Caco-2 (cell line): ENCODE measurements at regions not wholly inside any gene's neighbourhood (a gene's known extent, or its start where the extent isn't known, plus 50 kb on each side); places are given as distances from the start of the nearest gene placed in this dataset.
A peak's percentile ranks its signal among the peaks of the same experiment; 100 is the strongest.

Experiments
- BruUV-seq: library from RNA; stranded (reverse); fragments of 400-500 nt; replicated peaks from 2 replicates; lab custom pipeline; 2021; lab: Mats Ljungman, UMichigan
- CTCF ChIA-PET: fragments of 300-600 bp; sonication (Branson Sonifier 250); formaldehyde crosslinking; loops from one replicate; lab custom pipeline; 2022; ENCODE audit warnings: antibody characterized with exemption; lab: Charles Lee
- POLR2A ChIA-PET: fragments of 300-600 bp; sonication (Branson Sonifier 250); formaldehyde crosslinking; loops from one replicate; lab custom pipeline; 2022; ENCODE audit warnings: antibody characterized with exemption; lab: Charles Lee
- DNase-seq, 2 experiments: peaks; one replicate each; pipeline versions ENCODE4 v3.0.0 to v3.0.0-alpha.2; 2020 to 2022
- H3K27me3 ChIP-seq: replicated peaks from 2 replicates; pipeline ENCODE4 v1.6.0; 2011; ENCODE audit warnings: low read length; ENCODE audit not compliant: control insufficient read depth, insufficient read depth
- H3K36me3 ChIP-seq: 2 replicates; pipeline ENCODE4 v1.5.1; 2011; ENCODE audit warnings: low read length; ENCODE audit not compliant: control insufficient read depth, insufficient read depth
- H3K4me1 ChIP-seq: fragments of 250-450 bp; sonication (Bioruptor Pico); 2 replicates; pipeline ENCODE4 v1.5.1; 2020; ENCODE audit warnings: mild to moderate bottlenecking
- H3K4me3 ChIP-seq: 2 replicates; pipeline ENCODE4 v1.5.1; 2011; ENCODE audit warnings: low read depth, mild to moderate bottlenecking, control low read depth, low read length
- H3K9me3 ChIP-seq: fragments of 250-450 bp; sonication (Bioruptor Pico); 2 replicates; pipeline ENCODE4 v1.5.1; 2020; ENCODE audit warnings: mild to moderate bottlenecking, moderate library complexity
- H3K27ac Mint-ChIP-seq: one replicate; pipeline ENCODE4 v1.8.0; 2022; ENCODE audit warnings: mixed read lengths; ENCODE audit not compliant: unreplicated experiment
- H3K27me3 Mint-ChIP-seq: one replicate; pipeline ENCODE4 v1.8.0; 2022; ENCODE audit warnings: mixed read lengths; ENCODE audit not compliant: insufficient read depth, unreplicated experiment
- H3K36me3 Mint-ChIP-seq: one replicate; pipeline ENCODE4 v1.8.0; 2022; ENCODE audit warnings: mild to moderate bottlenecking, mixed read lengths; ENCODE audit not compliant: insufficient read depth, unreplicated experiment
- H3K4me1 Mint-ChIP-seq: one replicate; pipeline ENCODE4 v1.8.0; 2022; ENCODE audit warnings: low read depth, mixed read lengths; ENCODE audit not compliant: unreplicated experiment
- H3K4me3 Mint-ChIP-seq: one replicate; pipeline ENCODE4 v1.8.0; 2022; ENCODE audit warnings: mild to moderate bottlenecking, moderate library complexity, mixed read lengths; ENCODE audit not compliant: unreplicated experiment
- H3K9me3 Mint-ChIP-seq: one replicate; pipeline ENCODE4 v1.8.0; 2022; ENCODE audit warnings: mixed read lengths; ENCODE audit not compliant: unreplicated experiment
- CTCF ChIP-seq, 2 experiments: fragments of 200-600 bp in 1 of 2; IDR thresholded peaks; 1 replicate in 1 of 2; 2 replicates in 1 of 2; pipeline versions ENCODE4 v1.5.1 to v1.8.0; 2011 to 2022; ENCODE audit warnings: antibody characterized with exemption in 1 of 2, control low read depth in 1 of 2, inconsistent platforms in 1 of 2, low read depth in 1 of 2, low read length in 1 of 2, mild to moderate bottlenecking in 1 of 2, moderate library complexity in 1 of 2; ENCODE audit not compliant: insufficient read depth in 1 of 2, severe bottlenecking in 1 of 2, unreplicated experiment in 1 of 2
- intact Hi-C: fragments of 100-400 bp; cut with micrococcal nuclease; formaldehyde crosslinking; loops from one replicate; pipeline ENCODE4 v1.10.0; 2022; ENCODE audit not compliant: unreplicated experiment

- H3K27me3 Mint-ChIP-seq: no peaks in the 10 kb centered on the region
- H3K27ac Mint-ChIP-seq: no peak overlapping the region
- no peaks in the 10 kb centered on the region for H3K4me1 ChIP-seq
- no TSS peak for BruUV-seq
- H3K4me3 Mint-ChIP-seq: no peak overlapping the region
- H3K9me3 Mint-ChIP-seq: no peaks in the 10 kb centered on the region
- H3K36me3 Mint-ChIP-seq: no peaks in the 10 kb centered on the region
- H3K9me3 ChIP-seq: no peaks in the 10 kb centered on the region
- no peak for DNase-seq
- no peaks in the 10 kb centered on the region for H3K27me3 ChIP-seq
- ChIA-PET POLR2A (no interaction called here), CTCF (no interaction called here)
- no peaks in the 10 kb centered on the region for H3K4me1 Mint-ChIP-seq
- intact Hi-C loops: no loop called here
- TF ChIP-seq CTCF (IDR thresholded peaks at IDR 0.05; ENCODE audit: insufficient read depth in 1 of 2, low read depth in 1 of 2, low read length in 1 of 2, severe bottlenecking in 1 of 2, unreplicated experiment in 1 of 2): no peak
- H3K4me3 ChIP-seq: no peak overlapping the region
- H3K36me3 ChIP-seq: no peaks in the 10 kb centered on the region
Measured at GRCh38 chr4:28354880-28355656, 1494.4 kb downstream of the STIM2 start.

- H3K4me1 Mint-ChIP-seq: no peaks in the 10 kb centered on the region
- Histone ChIP-seq H3K4me3 (no peak overlapping the region), H3K36me3 (no peaks in the 10 kb centered on the region), H3K27me3 (no peaks in the 10 kb centered on the region), H3K9me3 (no peaks in the 10 kb centered on the region), H3K4me1 (no peaks in the 10 kb centered on the region)
- BruUV-seq: no TSS peak
- no peaks in the 10 kb centered on the region for H3K9me3 Mint-ChIP-seq
- H3K27ac Mint-ChIP-seq: no peak overlapping the region
- peak; percentile 38 to 43 for DNase-seq
- peak in 1 of 2 experiments; percentile 41 for TF ChIP-seq CTCF (IDR thresholded peaks at IDR 0.05; ENCODE audit: insufficient read depth in 1 of 2, low read depth in 1 of 2, low read length in 1 of 2, severe bottlenecking in 1 of 2, unreplicated experiment in 1 of 2)
- no peaks in the 10 kb centered on the region for H3K36me3 Mint-ChIP-seq
- ChIA-PET POLR2A (no interaction called here), CTCF (no interaction called here)
- H3K27me3 Mint-ChIP-seq: no peaks in the 10 kb centered on the region
- intact Hi-C loops: loop anchor here (1.0 to 2.0 kb wide), 2 partner anchors 79 to 133 kb away; no protein-coding TSS in a partner anchor
- no peak overlapping the region for H3K4me3 Mint-ChIP-seq
Measured at GRCh38 chr4:28357990-28358389, 1497.3 kb downstream of the STIM2 start.

GRCh38 chr4:28358606-28359005 lies 1498.0 kb downstream of the STIM2 start:
- ChIA-PET CTCF (no interaction called here), POLR2A (no interaction called here)
- H3K27me3 Mint-ChIP-seq: no peaks in the 10 kb centered on the region

More at GRCh38 chr4:28358606-28359005, 1498.0 kb downstream of the STIM2 start:
- intact Hi-C loops: loop anchor here (1.0 to 2.0 kb wide), 2 partner anchors 78 to 133 kb away; no protein-coding TSS in a partner anchor
- no peaks in the 10 kb centered on the region for H3K36me3 Mint-ChIP-seq
- BruUV-seq: no TSS peak
- no peaks in the 10 kb centered on the region for H3K4me1 Mint-ChIP-seq
- Histone ChIP-seq H3K9me3 (no peaks in the 10 kb centered on the region), H3K27me3 (no peaks in the 10 kb centered on the region), H3K4me1 (no peaks in the 10 kb centered on the region), H3K36me3 (no peaks in the 10 kb centered on the region), H3K4me3 (no peak overlapping the region)
- H3K9me3 Mint-ChIP-seq: no peaks in the 10 kb centered on the region
- no peak for DNase-seq
- H3K4me3 Mint-ChIP-seq: no peak overlapping the region
- TF ChIP-seq CTCF (IDR thresholded peaks at IDR 0.05; ENCODE audit: insufficient read depth in 1 of 2, low read depth in 1 of 2, low read length in 1 of 2, severe bottlenecking in 1 of 2, unreplicated experiment in 1 of 2): no peak
- H3K27ac Mint-ChIP-seq: no peak overlapping the region
